KOPT-K1 (cell line): ENCODE measurements at regions not wholly inside any gene's neighbourhood (a gene's known extent, or its start where the extent isn't known, plus 50 kb on each side); places are given as distances from the start of the nearest gene placed in this dataset.

ENCODE experiments used
- H3K27ac ChIP-seq: fragments of 200-600 bp; sonication (generic); 2 replicates; pipeline ENCODE4 v1.5.1; 2016; ENCODE audit warnings: antibody characterized with exemption, mild to moderate bottlenecking, low read depth, low read length; ENCODE audit not compliant: poor library complexity, severe bottlenecking
- H3K36me3 ChIP-seq: fragments of 200-600 bp; sonication (generic); 2 replicates; pipeline ENCODE4 v1.5.1; 2017; ENCODE audit warnings: antibody characterized with exemption, mild to moderate bottlenecking, low read length, moderate library complexity; ENCODE audit not compliant: insufficient read depth
- H3K9me3 ChIP-seq: fragments of 200-600 bp; sonication (generic); 2 replicates; pipeline ENCODE4 v1.5.1; 2017; ENCODE audit warnings: antibody characterized with exemption, low read length, mild to moderate bottlenecking; ENCODE audit not compliant: insufficient read depth, poor library complexity, severe bottlenecking

DNA sequence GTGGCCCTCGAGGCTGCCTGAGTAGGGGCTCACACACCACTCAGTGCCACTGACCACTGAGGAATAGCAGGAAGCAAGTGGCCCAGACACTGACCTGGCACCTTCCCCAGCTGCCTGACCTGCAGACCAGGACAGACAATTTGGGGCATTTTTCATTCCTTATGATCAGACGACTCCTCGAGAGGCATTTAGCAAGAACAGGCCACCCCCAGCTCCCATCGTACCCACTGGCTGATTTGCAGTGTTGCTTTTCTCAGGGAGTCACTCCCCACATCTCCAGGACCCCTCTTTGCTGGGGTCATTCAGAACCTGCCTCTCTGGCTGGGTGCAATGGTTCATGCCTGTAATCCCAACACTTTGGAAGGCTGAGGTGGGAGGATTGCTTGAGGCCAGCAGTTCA lies 185.7 kb downstream of the HAUS1 start:
- Histone ChIP-seq H3K36me3 (no peaks in the 10 kb centered on the region), H3K9me3 (no peaks in the 10 kb centered on the region), H3K27ac (no peak overlapping the region)

DNA sequence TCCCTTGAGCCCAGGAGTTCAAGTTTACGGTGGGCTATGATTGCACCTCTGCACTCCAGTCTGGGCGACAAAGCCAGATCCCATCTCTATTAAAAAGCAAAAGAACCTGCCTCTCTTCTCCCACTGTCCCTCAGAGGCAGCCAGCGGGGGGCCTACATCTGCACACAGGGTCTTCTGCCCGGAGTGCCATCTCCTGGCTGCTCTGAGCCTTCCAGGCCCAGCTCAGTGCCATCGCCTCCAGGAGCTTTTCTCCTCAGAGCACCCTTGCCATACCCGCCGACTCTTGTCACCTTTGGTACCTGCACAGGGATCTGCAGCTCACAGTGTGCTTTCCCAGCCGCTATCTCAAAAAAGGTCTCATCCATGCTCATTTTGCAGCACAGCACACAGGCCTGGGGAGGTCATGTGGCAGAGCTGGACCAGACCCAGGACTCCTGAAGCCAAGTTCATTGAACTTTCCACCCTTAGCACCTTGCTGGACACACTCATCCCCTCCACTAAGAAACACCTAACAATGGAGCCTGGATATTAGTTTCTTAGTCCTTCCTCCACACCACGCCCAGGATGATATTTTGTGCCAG lies 186.3 kb downstream of the HAUS1 start:
- H3K27ac ChIP-seq = no peak overlapping the region
- H3K36me3 ChIP-seq = no peaks in the 10 kb centered on the region
- H3K9me3 ChIP-seq = no peaks in the 10 kb centered on the region

DNA sequence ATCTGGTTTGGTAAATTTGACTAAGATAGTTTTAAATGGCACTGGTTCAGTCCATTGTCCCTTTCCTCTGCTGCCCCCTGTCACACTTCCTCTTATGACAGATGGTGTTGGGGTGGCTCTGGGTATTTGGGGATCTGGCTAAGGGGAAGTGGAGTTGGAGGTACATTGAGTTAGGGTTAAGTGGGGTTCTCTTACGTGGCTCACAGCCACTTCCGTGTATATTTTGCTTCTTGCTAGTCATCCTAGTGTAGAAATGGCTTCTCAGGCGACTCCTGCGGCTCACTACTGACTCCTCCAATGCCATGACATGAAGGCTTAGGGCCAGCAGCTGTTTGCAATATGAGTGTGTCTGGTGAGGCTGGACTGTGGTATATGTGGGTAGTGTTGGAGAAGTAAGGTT lies 187.0 kb downstream of the HAUS1 start:
- Histone ChIP-seq H3K36me3 (no peaks in the 10 kb centered on the region), H3K27ac (no peak overlapping the region), H3K9me3 (no peaks in the 10 kb centered on the region)

DNA sequence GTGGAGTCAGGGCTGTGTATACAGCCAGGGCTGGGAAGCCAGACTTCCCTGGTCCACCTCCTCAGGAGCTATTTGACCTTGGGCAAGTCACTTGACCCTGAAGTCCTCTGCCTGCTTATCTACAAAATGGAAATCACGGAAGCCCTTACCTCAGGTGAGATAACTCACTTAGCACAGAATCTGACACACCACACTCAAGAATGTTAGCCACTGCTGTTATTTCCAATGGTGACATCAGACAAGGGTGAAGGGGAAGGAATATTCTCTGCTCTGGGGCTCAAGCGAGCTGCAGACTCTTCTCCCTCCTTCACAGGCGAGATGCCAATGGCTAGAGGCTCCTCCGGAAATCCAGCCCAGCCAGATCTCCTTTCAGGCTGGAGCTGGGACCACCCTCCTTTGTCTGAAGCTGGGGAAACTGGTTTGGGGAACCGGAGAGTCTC lies 189.6 kb downstream of the HAUS1 start:
- no peak overlapping the region for H3K27ac ChIP-seq
- H3K36me3 ChIP-seq = no peaks in the 10 kb centered on the region
- H3K9me3 ChIP-seq = no peaks in the 10 kb centered on the region

DNA sequence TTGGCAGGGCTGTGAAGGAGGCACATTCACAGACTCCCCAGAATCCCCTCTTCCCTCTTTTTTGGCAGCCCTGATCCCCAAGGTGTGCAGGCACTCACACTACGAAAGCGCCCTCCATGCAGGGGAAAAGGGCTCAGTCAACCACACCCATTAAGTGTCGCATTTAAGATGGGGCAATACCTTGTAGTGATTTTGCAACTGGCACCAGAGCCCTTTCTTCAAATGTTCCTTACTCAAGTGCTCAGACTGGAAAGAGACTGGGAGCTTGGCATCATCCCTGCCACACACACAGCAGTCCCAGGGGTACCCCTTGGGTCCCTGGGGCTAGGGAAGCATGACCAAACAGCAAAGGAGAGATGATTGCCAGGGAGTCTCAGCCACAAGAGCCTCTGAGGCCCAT lies 190.1 kb downstream of the HAUS1 start:
- H3K9me3 ChIP-seq = no peaks in the 10 kb centered on the region
- H3K27ac ChIP-seq = no peak overlapping the region
- H3K36me3 ChIP-seq = no peaks in the 10 kb centered on the region

DNA sequence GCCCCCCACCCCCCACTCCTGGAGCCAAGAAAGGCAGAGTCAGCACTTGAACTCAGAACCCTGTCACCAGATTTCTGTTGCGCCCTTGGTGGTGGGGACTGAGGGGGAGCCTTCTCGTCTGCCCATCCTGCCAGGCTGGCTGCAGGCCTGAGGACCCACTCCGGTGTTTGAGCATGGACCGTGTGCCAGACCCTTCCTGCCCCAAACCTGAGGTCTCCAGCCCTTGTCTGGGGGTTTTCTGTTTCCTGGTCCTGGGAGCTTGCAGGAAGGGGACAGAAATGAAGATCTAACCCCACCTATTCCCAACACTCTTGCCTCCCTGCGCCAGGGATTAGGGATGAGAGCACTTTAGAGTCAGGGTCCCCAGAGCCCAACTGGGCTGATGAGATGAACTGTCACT lies 190.6 kb downstream of the HAUS1 start:
- Histone ChIP-seq H3K27ac (no peak overlapping the region), H3K36me3 (no peaks in the 10 kb centered on the region), H3K9me3 (no peaks in the 10 kb centered on the region)

DNA sequence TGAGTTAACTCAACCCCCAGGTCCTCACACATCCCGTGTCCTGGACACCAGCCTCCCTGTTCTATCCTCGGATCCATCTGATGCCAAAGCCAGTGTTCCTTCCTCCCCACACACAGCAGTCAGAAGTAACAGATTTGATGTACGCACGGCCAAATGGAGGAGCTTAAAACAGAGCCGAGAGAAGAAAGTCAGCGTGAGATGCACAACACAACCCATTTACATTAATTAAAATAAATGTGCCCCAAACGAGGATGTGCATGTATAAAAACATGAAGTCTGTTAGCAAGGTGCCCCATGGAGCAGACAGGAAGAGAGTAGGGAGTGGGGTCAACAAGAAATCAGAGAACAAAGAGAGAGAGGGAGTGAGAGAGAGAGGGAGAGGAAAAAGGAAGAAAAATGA lies 191.2 kb downstream of the HAUS1 start:
- Histone ChIP-seq H3K27ac (no peak overlapping the region), H3K9me3 (no peaks in the 10 kb centered on the region), H3K36me3 (no peaks in the 10 kb centered on the region)

DNA sequence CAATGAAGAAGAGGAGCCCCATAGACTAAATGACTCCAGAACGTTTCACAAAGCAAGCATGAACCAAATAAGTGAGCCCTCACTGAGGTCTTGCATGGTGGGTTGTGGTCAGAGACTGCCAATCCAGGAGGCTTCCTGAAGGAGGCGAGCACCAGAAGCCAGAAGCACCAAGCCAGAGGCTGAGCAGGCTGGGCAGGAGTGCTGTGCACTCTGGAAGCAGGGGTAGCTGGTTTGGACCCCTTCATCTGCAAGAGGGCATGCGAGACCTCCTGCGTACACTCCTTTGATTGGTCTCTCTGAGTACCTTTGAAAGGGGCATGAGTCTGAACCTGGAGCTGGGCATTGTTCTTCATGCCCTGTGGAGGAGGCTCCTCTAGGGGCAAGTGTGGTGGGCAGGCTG lies 192.5 kb downstream of the HAUS1 start:
- H3K36me3 ChIP-seq = no peaks in the 10 kb centered on the region
- H3K9me3 ChIP-seq = no peaks in the 10 kb centered on the region
- H3K27ac ChIP-seq = no peak overlapping the region

DNA sequence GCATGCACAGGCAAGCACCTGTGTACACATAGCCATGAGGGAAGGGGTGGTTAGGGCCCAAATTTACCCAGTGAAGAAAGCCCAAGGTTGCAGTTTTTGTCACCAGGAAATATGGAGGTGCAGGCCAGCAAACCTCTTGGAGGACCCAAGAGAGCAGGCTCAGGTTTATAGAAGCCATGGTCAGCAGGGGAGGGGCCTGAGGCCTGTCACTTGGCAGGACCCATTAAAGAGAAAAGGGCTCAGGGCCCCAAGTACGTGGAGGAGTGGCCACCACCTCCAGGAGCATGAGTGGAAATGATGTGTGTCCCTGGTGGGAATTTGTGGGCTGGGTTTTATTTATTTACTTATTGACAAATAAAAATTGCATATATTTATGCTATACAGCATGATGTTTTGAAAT lies 192.9 kb downstream of the HAUS1 start:
- H3K36me3 ChIP-seq = no peaks in the 10 kb centered on the region
- H3K27ac ChIP-seq = no peak overlapping the region
- H3K9me3 ChIP-seq = no peaks in the 10 kb centered on the region

DNA sequence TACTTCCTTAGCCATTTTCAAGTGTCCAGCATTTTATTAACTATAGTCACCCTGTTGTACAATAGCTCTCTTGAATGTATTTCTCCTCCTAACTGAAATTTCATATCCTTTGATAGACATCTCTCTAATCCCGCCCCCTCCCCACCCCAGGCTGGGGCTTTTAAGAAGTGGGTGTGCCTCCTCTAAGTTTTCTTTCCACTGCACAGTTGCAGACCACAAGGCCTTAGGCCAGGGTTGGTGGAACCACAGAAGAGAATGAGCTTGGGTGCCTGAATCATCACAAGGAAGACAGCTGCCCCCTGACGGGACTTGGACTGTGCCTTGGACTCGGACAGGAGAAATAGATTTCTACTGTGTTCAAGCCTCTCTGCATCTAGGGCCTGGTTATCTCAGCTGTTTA lies 193.4 kb downstream of the HAUS1 start:
- Histone ChIP-seq H3K36me3 (no peaks in the 10 kb centered on the region), H3K27ac (no peak overlapping the region), H3K9me3 (no peaks in the 10 kb centered on the region)

DNA sequence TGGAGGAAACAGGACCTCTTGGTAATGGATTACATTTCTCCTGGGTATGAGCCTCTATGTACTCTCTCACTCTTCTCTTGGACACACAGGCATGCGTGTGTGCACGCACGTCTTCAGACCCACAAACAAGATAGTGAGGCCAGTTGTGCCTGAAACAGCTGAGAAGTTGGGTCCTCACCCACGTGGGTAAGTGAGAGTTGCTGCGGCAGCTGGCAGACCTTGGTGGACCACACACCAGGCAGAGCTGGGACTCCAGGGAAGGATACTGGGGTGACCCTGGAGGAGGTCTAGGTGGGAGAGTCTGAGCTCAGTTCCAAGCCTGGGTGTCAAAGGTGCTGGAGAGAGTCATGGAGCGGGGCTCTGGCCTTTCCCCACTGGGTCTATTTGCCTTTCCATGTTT lies 194.3 kb downstream of the HAUS1 start:
- Histone ChIP-seq H3K27ac (no peak overlapping the region), H3K9me3 (no peaks in the 10 kb centered on the region), H3K36me3 (no peaks in the 10 kb centered on the region)

DNA sequence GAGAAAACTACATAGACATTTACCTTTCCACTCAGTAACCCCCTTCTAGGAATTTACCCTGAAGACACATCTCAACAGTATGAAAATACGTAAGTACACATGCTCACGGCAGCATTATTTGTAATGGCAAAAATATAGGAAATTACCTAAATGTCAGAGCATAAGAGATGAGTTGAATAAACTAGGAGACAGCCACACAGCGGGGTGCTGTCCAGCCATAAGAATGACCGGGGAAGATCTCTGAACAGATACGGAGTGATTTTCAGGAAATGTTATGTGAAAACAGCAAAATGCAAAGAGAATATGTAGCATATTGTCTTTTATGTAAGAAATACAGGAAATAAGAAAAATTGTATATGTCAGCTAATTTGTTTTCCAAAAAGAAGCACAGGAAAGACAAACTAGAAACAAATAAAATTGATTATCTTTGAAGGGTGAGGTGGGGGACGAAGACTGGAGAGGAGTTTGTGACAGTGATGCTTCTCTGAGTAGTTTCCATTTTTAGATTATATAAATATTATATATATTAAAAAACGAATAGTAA lies 195.4 kb downstream of the HAUS1 start:
- Histone ChIP-seq H3K36me3 (no peaks in the 10 kb centered on the region), H3K27ac (no peak overlapping the region)

DNA sequence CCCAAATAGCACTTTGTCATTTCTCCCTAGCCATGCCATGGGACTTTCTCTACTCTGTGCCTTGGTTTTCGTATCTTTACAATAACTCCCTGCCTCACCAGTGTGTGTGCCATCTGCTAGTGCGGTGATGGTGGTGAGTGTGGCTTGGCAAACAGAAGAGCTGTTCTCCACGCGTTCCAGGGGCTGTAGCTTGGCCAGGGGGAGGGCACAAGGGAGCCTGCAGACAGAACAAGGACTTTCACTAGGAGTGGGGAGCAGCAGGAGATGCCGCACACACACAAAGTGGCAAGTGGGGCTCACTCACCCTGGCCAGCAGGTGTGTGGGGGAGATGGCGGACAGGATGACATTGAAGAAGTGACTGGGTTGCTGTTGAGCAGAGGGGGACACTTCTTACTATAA lies 196.9 kb downstream of the HAUS1 start:
- Histone ChIP-seq H3K36me3 (no peaks in the 10 kb centered on the region), H3K9me3 (no peaks in the 10 kb centered on the region), H3K27ac (no peak overlapping the region)

More for the DNA sequence above, 195.4 kb downstream of the HAUS1 start:
- H3K9me3 ChIP-seq = no peaks in the 10 kb centered on the region

DNA sequence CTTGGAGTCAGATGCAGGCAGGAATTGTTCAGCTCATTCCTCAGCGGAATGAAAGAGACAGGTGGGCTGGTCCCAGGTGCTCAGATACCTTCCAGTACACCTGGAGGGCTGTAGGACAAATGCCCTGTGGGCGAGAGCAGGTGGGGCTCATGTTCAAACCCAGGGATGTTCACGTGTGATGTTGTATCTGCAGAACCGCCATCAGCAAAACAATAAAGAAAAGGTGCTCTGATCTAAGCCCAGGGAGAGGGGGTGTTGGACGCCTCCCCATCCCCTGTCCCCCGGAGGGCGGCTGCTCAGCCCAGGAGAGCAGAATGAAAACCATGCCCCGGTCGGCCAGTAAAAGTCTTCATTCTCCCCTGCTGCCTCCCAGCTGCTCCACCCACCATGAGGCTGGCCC lies 197.4 kb downstream of the HAUS1 start:
- Histone ChIP-seq H3K27ac (no peak overlapping the region), H3K36me3 (no peaks in the 10 kb centered on the region), H3K9me3 (no peaks in the 10 kb centered on the region)

DNA sequence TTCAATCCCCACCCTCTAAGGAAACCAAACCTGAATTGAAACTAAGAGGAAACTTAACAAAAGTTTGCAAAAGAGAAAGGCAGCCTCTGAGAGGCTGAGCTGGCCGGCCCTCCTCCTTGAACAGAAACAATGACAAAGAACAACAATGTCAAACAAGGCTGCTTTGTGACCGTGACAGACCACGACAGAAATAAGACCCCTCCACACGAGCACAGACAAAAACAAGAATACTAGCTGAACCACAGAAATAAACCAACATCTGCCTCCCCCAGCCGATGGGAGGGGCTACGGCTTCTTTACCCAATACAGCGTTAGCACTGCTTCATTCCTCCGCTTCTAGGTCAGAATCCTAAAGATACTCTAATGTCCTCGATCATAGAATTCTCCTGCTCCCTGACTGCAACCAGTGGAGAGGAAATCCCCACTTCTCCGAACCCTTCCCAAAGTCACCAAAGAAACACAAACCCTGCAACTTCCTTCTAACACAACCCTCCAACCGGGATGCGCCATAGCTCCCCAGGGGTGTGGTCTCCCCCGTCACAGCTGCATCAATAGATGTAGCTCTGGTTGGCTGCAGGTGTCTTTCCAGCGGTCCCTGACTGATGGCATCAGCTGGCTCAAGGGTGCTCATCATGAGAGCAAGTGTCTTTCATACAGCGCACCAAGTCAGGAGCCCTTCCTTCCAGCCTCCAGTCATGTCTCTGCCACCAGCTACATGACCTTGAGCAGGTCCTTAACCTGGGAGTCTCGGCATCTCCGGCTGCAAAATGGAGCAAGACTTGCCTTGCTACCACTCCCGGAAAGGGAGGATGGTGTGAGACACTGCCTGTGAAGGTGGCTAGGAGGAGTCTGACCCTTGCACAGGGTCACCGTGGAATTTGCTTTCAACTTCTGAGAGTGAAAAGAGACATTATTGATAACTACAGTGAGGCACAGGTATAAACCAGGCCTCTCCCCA lies 198.6 kb downstream of the HAUS1 start:
- Histone ChIP-seq H3K9me3 (peaks cover 8% of the 10 kb centered on the region), H3K27ac (no peak overlapping the region), H3K36me3 (no peaks in the 10 kb centered on the region)
